Loucy (cell line): ENCODE measurements at regions not wholly inside any gene's neighbourhood (a gene's known extent, or its start where the extent isn't known, plus 50 kb on each side); places are given as distances from the start of the nearest gene placed in this dataset.

Experiments used
- EZH2phosphoT487 ChIP-seq: fragments of 200-600 bp; IDR thresholded peaks from 2 replicates; pipeline ENCODE4 v1.6.1; 2018; ENCODE audit warnings: antibody characterized with exemption, mild to moderate bottlenecking, moderate library complexity, borderline replicate concordance
- TF ChIP-seq, protein P1 (sequence below): fragments of 200-600 bp; sonication (generic); conservative IDR thresholded peaks from 2 replicates; pipeline ENCODE4 v1.5.1; 2014; ENCODE audit warnings: mild to moderate bottlenecking, antibody characterized with exemption, low read length

DNA sequence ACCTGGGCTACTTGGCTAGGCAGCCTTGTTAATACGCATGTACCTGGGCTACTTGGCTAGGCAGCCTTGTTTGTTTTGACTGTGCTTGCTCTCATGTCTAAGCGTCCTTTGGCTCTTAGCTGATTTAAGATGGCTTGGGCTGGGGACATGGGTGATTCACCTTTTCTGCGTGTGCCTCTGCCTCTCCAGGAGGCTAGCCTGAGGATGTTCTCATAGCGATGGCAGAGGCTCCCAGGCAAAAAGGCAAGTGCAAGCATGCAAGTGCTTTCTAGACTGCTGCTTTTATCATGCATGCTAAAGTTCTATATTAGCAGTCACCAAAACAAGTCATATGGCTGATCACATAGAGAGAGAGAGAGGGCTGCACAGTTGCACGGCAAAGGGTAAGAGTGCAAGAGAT is 300.5 kb downstream of the IRX1 start:
- TF ChIP-seq, protein P1, sequence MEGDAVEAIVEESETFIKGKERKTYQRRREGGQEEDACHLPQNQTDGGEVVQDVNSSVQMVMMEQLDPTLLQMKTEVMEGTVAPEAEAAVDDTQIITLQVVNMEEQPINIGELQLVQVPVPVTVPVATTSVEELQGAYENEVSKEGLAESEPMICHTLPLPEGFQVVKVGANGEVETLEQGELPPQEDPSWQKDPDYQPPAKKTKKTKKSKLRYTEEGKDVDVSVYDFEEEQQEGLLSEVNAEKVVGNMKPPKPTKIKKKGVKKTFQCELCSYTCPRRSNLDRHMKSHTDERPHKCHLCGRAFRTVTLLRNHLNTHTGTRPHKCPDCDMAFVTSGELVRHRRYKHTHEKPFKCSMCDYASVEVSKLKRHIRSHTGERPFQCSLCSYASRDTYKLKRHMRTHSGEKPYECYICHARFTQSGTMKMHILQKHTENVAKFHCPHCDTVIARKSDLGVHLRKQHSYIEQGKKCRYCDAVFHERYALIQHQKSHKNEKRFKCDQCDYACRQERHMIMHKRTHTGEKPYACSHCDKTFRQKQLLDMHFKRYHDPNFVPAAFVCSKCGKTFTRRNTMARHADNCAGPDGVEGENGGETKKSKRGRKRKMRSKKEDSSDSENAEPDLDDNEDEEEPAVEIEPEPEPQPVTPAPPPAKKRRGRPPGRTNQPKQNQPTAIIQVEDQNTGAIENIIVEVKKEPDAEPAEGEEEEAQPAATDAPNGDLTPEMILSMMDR, result no peak
- TF ChIP-seq EZH2phosphoT487, result no peak
